ENCODE measurements at regions not wholly inside any gene's neighbourhood (a gene's known extent, or its start where the extent isn't known, plus 50 kb on each side); places are given as distances from the start of the nearest gene placed in this dataset.

GRCh38 chr1:105208581-105208980 lies 1458.9 kb downstream of the AMY1C start:
- TF ChIP-seq, protein P1, sequence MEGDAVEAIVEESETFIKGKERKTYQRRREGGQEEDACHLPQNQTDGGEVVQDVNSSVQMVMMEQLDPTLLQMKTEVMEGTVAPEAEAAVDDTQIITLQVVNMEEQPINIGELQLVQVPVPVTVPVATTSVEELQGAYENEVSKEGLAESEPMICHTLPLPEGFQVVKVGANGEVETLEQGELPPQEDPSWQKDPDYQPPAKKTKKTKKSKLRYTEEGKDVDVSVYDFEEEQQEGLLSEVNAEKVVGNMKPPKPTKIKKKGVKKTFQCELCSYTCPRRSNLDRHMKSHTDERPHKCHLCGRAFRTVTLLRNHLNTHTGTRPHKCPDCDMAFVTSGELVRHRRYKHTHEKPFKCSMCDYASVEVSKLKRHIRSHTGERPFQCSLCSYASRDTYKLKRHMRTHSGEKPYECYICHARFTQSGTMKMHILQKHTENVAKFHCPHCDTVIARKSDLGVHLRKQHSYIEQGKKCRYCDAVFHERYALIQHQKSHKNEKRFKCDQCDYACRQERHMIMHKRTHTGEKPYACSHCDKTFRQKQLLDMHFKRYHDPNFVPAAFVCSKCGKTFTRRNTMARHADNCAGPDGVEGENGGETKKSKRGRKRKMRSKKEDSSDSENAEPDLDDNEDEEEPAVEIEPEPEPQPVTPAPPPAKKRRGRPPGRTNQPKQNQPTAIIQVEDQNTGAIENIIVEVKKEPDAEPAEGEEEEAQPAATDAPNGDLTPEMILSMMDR (conservative IDR thresholded peaks at IDR 0.05; ENCODE audit: low read length) = no peak
- no peak for TF ChIP-seq EZH2phosphoT487 (IDR thresholded peaks at IDR 0.05; ENCODE audit: borderline replicate concordance)
